GM12878 (cell line): ENCODE measurements at regions not wholly inside any gene's neighbourhood (a gene's known extent, or its start where the extent isn't known, plus 50 kb on each side); places are given as distances from the start of the nearest gene placed in this dataset.

Experiments used
- ATAC-seq: fragments of 200-7000 bp; cut with Tn5 transposase; 3 replicates; pipeline ENCODE4 v1.9.1; 2020; ENCODE audit warnings: mild to moderate bottlenecking, moderate library complexity
- BruUV-seq: library from RNA; stranded (reverse); fragments of 400-500 nt; replicated peaks from 2 replicates; lab custom pipeline; 2021; lab: Mats Ljungman, UMichigan
- CTCF ChIA-PET: fragments of 300-600 bp; sonication (Branson Sonifier 250); formaldehyde crosslinking; extraction: SDS; loops from one replicate; lab custom pipeline; 2021; ENCODE audit warnings: inconsistent platforms; lab: Yijun Ruan, JAX
- POLR2A ChIA-PET: fragments of 350-600 bp; formaldehyde crosslinking; extraction: SDS; loops from one replicate; lab custom pipeline; 2021; ENCODE audit warnings: inconsistent platforms; lab: Charles Lee
- RAD21 ChIA-PET: fragments of 300-600 bp; sonication (Branson Sonifier 250); formaldehyde crosslinking; loops from one replicate; lab custom pipeline; 2023; ENCODE audit warnings: antibody characterized with exemption; ENCODE audit not compliant: unreplicated experiment; lab: Charles Lee
- SMC1A ChIA-PET: fragments of 300-600 bp; sonication (Branson Sonifier 250); formaldehyde crosslinking; loops from one replicate; lab custom pipeline; 2023; ENCODE audit not compliant: unreplicated experiment, uncharacterized antibody; lab: Charles Lee
- DNase-seq: peaks from one replicate; pipeline ENCODE4 v3.0.0-alpha.2; 2011; ENCODE audit warnings: low read depth, low spot score
- FAIRE-seq: peaks from 3 replicates; lab custom pipeline; 2011; peaks lifted over from hg19 to GRCh38; lab: Jason Lieb, UNC
- H2AFZ ChIP-seq: 2 replicates; pipeline ENCODE4 v1.6.0; 2011; ENCODE audit warnings: low read depth, low read length, control low read depth; ENCODE audit not compliant: control insufficient read depth
- H3K27ac ChIP-seq: 2 replicates; pipeline ENCODE4 v1.5.1; 2011; ENCODE audit warnings: control low read depth; ENCODE audit not compliant: control insufficient read depth, insufficient read depth
- H3K27me3 ChIP-seq, 2 experiments: replicated peaks in 1 of 2; 2 replicates each; pipeline versions ENCODE4 v1.6.0 to v1.6.1; 2011; ENCODE audit warnings: low read length in 1 of 2; ENCODE audit not compliant: control insufficient read depth in 2 of 2, insufficient read depth in 2 of 2
- H3K36me3 ChIP-seq, 2 experiments: 2 replicates each; pipeline ENCODE4 v1.5.1; 2011; ENCODE audit warnings: low read length in 1 of 2; ENCODE audit not compliant: control insufficient read depth in 2 of 2, insufficient read depth in 2 of 2
- H3K4me1 ChIP-seq: 2 replicates; pipeline ENCODE4 v1.6.1; 2011; ENCODE audit warnings: mild to moderate bottlenecking, low read length, moderate library complexity, mixed read lengths; ENCODE audit not compliant: control insufficient read depth, insufficient read depth
- H3K4me2 ChIP-seq: 2 replicates; pipeline ENCODE4 v1.6.0; 2011; ENCODE audit warnings: control low read depth; ENCODE audit not compliant: control insufficient read depth, insufficient read depth
- H3K4me3 ChIP-seq: fragments of 200-600 bp; sonication (generic); 2 replicates; pipeline ENCODE4 v1.5.1; 2016
- H3K79me2 ChIP-seq: 2 replicates; pipeline ENCODE4 v1.6.0; 2011; ENCODE audit warnings: low read length; ENCODE audit not compliant: control insufficient read depth, insufficient read depth
- H3K9ac ChIP-seq: 2 replicates; pipeline ENCODE4 v1.8.0; 2011; ENCODE audit warnings: low read length, control low read depth, mixed read lengths; ENCODE audit not compliant: control insufficient read depth, insufficient read depth
- H3K9me3 ChIP-seq: replicated peaks from 3 replicates; pipeline ENCODE4 v1.5.1; 2011; ENCODE audit warnings: mild to moderate bottlenecking, low read length; ENCODE audit not compliant: control insufficient read depth, insufficient read depth
- H4K20me1 ChIP-seq: 2 replicates; pipeline ENCODE4 v1.6.0; 2011; ENCODE audit not compliant: control insufficient read depth, insufficient read depth
- ATF7 ChIP-seq: fragments of 450-650 bp; IDR thresholded peaks from 2 replicates; pipeline ENCODE4 v1.6.1; 2016; ENCODE audit warnings: low read depth, mild to moderate bottlenecking
- BACH1 ChIP-seq: fragments of 450-650 bp; IDR thresholded peaks from 2 replicates; pipeline ENCODE4 v1.6.1; 2017; ENCODE audit warnings: mild to moderate bottlenecking, borderline replicate concordance
- CBFB ChIP-seq: IDR thresholded peaks from 2 replicates; pipeline ENCODE4 v1.6.1; 2016; ENCODE audit warnings: antibody characterized with exemption, low read depth
- HCFC1 ChIP-seq: fragments of 150-350 bp; IDR thresholded peaks from 2 replicates; pipeline ENCODE4 v1.6.1; 2014; ENCODE audit warnings: low read length
- NFYA ChIP-seq: IDR thresholded peaks from 2 replicates; pipeline ENCODE4 v1.6.1; 2011; ENCODE audit warnings: low read depth, mild to moderate bottlenecking, low read length, improper control_type of control experiment, borderline replicate concordance
- SMAD5 ChIP-seq: IDR thresholded peaks from 2 replicates; pipeline ENCODE4 v1.6.1; 2016; ENCODE audit warnings: antibody characterized with exemption, low read depth
- SMC3 ChIP-seq: IDR thresholded peaks from 2 replicates; pipeline ENCODE4 v1.6.1; 2011; ENCODE audit warnings: low read length, improper control_type of control experiment, borderline replicate concordance
- TAF1 ChIP-seq: IDR thresholded peaks from 2 replicates; pipeline ENCODE4 v1.6.1; 2011; ENCODE audit warnings: mild to moderate bottlenecking, low read depth, low read length, borderline replicate concordance
- ZNF217 ChIP-seq: fragments of 450-650 bp; IDR thresholded peaks from 2 replicates; pipeline ENCODE4 v1.6.1; 2017; ENCODE audit warnings: antibody characterized with exemption, mild to moderate bottlenecking
- ZNF622 ChIP-seq: fragments of 450-650 bp; IDR thresholded peaks from 2 replicates; pipeline ENCODE4 v1.6.1; 2017; ENCODE audit warnings: mild to moderate bottlenecking, inconsistent platforms
- WGBS: methylation state at CpG from one replicate; pipeline ENCODE4 v1.1.6; 2016; ENCODE audit warnings: low lambda C conversion rate; ENCODE audit not compliant: insufficient replicate concordance, insufficient coverage; ENCODE audit errors: missing lambda C conversion rate; 5-methylcytosine and 5-hydroxymethylcytosine counted together
- in situ Hi-C: fragments of 300-500 bp; cut with MboI; formaldehyde crosslinking; loops from 9 replicates; pipeline ENCODE4 v1.14.3; 2018; ENCODE audit warnings: mixed read lengths
- intact Hi-C: fragments of 100-400 bp; cut with micrococcal nuclease; formaldehyde crosslinking; loops from one replicate; pipeline ENCODE4 v1.14.2; 2022; ENCODE audit not compliant: unreplicated experiment
- TF ChIP-seq, protein P1 (sequence below): IDR thresholded peaks from 2 replicates; pipeline ENCODE4 v1.6.1; 2012; ENCODE audit warnings: low read depth, low read length, improper control_type of control experiment
- TF ChIP-seq, protein P2 (sequence below): fragments of 450-650 bp; IDR thresholded peaks from 2 replicates; pipeline ENCODE4 v1.6.1; 2017; ENCODE audit warnings: mild to moderate bottlenecking, moderate library complexity

DNA sequence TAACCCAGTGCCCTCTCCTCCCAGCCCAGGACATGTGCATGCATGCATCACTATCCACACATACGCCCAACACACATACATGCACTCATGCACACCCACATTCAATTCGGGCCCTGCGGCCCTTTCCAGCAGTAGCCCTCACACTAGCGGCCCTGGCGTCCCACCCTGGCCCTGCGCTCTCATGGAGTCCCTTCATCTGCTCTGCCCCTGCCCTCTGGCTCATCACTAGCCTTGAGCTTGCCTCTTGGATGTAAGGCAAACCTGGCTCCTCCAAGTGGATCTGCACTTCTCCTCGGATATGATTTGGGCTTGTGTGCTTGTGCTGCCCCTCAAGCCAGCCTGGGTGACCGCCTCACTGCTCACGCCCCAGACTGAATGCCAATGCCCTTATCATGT lies 147.2 kb downstream of the SEC61B start (continued):
- no peak for TF ChIP-seq NFYA
- TF ChIP-seq, all 136 proteins: peak for 0

DNA sequence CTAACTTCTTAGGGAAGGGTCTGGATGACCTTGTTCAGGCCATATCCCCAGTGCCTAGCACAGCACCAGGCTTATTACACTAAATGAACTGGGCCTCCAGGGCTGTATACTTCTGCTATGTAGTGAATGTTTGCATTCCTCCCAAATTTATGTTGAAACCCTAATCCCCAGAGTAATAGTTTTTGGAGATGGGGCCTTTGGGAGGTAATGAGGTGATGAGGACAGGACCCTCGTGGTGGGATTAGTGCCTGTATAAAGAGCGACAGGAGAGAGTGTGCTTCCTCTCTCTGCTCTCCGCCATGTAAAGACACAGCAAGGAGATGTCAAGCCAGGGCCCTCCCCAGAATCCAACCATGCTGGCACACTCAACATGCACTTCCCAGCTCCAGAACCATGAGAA lies 148.3 kb downstream of the SEC61B start:
- BruUV-seq: no TSS peak
- Histone ChIP-seq H3K4me1 (peaks cover 20% of the 10 kb centered on the region), H4K20me1 (no peaks in the 10 kb centered on the region), H3K9ac (no peak overlapping the region), H3K4me2 (no peak overlapping the region), H3K36me3 (no peaks in the 10 kb centered on the region), H2AFZ (no peak overlapping the region), H3K4me3 (no peak overlapping the region), H3K79me2 (no peaks in the 10 kb centered on the region), H3K27ac (no peak overlapping the region), H3K9me3 (no peaks in the 10 kb centered on the region), H3K27me3 (no peaks in the 10 kb centered on the region; a peak in 1 of 4 replicates)
- ChIA-PET CTCF (no interaction called here), RAD21 (no interaction called here), SMC1A (no interaction called here), POLR2A (no interaction called here)
- TF ChIP-seq, protein P1, sequence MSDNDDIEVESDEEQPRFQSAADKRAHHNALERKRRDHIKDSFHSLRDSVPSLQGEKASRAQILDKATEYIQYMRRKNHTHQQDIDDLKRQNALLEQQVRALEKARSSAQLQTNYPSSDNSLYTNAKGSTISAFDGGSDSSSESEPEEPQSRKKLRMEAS: no peak
- no peak for TF ChIP-seq HCFC1
- TF ChIP-seq BACH1: no peak
- TF ChIP-seq SMAD5: no peak
- TF ChIP-seq TAF1: no peak
- TF ChIP-seq ZNF622: no peak
- TF ChIP-seq ZNF217: no peak
- TF ChIP-seq, protein P2, sequence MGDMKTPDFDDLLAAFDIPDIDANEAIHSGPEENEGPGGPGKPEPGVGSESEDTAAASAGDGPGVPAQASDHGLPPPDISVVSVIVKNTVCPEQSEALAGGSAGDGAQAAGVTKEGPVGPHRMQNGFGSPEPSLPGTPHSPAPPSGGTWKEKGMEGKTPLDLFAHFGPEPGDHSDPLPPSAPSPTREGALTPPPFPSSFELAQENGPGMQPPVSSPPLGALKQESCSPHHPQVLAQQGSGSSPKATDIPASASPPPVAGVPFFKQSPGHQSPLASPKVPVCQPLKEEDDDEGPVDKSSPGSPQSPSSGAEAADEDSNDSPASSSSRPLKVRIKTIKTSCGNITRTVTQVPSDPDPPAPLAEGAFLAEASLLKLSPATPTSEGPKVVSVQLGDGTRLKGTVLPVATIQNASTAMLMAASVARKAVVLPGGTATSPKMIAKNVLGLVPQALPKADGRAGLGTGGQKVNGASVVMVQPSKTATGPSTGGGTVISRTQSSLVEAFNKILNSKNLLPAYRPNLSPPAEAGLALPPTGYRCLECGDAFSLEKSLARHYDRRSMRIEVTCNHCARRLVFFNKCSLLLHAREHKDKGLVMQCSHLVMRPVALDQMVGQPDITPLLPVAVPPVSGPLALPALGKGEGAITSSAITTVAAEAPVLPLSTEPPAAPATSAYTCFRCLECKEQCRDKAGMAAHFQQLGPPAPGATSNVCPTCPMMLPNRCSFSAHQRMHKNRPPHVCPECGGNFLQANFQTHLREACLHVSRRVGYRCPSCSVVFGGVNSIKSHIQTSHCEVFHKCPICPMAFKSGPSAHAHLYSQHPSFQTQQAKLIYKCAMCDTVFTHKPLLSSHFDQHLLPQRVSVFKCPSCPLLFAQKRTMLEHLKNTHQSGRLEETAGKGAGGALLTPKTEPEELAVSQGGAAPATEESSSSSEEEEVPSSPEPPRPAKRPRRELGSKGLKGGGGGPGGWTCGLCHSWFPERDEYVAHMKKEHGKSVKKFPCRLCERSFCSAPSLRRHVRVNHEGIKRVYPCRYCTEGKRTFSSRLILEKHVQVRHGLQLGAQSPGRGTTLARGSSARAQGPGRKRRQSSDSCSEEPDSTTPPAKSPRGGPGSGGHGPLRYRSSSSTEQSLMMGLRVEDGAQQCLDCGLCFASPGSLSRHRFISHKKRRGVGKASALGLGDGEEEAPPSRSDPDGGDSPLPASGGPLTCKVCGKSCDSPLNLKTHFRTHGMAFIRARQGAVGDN: no peak
- no peak for TF ChIP-seq ATF7
- TF ChIP-seq CBFB: no peak
- TF ChIP-seq SMC3: no peak
- ATAC-seq: no peak
- intact Hi-C loops: no loop called here
- FAIRE-seq: no peak
- WGBS: 71% methylated on average over 3 of the region's 3 CpGs
- DNase-seq: no peak
- in situ Hi-C loops: no loop called here
